ENCODE measurements at regions not wholly inside any gene's neighbourhood (a gene's known extent, or its start where the extent isn't known, plus 50 kb on each side); places are given as distances from the start of the nearest gene placed in this dataset.

- Histone ChIP-seq H3K36me3 (no peaks in the 10 kb centered on the region), H3K27ac (no peak overlapping the region), H3K4me1 (no peaks in the 10 kb centered on the region), H3K9me3 (no peaks in the 10 kb centered on the region), H3K4me3 (no peak overlapping the region), H3K27me3 (no peaks in the 10 kb centered on the region)
- no peak for DNase-seq (ENCODE audit: low spot score in 2 of 2)
- intact Hi-C loops (cut with DNase I): no loop called here
- TF ChIP-seq, protein P1, sequence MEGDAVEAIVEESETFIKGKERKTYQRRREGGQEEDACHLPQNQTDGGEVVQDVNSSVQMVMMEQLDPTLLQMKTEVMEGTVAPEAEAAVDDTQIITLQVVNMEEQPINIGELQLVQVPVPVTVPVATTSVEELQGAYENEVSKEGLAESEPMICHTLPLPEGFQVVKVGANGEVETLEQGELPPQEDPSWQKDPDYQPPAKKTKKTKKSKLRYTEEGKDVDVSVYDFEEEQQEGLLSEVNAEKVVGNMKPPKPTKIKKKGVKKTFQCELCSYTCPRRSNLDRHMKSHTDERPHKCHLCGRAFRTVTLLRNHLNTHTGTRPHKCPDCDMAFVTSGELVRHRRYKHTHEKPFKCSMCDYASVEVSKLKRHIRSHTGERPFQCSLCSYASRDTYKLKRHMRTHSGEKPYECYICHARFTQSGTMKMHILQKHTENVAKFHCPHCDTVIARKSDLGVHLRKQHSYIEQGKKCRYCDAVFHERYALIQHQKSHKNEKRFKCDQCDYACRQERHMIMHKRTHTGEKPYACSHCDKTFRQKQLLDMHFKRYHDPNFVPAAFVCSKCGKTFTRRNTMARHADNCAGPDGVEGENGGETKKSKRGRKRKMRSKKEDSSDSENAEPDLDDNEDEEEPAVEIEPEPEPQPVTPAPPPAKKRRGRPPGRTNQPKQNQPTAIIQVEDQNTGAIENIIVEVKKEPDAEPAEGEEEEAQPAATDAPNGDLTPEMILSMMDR (IDR thresholded peaks at IDR 0.05): no peak
Observed at GRCh38 chr20:48419173-48419572, 408.6 kb downstream of the PREX1 start.

DNA sequence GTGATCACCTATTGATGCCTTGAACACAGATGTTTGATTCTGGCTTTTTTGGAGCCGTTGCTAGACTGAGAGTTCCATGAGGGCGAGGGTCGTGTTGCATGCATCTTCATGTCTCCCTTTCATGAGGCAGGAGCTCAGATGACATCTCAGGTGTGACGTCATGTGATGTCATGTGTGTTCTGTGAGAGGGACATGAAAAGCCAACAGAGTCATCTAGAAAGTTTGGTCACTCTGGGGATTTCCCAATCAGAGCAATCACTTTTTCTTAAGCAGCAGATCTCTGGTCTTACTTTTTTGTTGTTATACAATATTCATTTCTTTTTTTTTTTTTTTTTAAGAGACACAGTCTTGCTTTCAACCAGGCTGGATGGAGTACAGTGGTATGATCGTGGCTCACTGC is 411.8 kb downstream of the PREX1 start:
- Histone ChIP-seq H3K27ac (no peak overlapping the region), H3K9me3 (no peaks in the 10 kb centered on the region), H3K27me3 (no peaks in the 10 kb centered on the region), H3K36me3 (no peaks in the 10 kb centered on the region), H3K4me1 (no peaks in the 10 kb centered on the region), H3K4me3 (no peak overlapping the region)
- DNase-seq (ENCODE audit: low spot score in 2 of 2): no peak
- TF ChIP-seq, protein P1 (IDR thresholded peaks at IDR 0.05): no peak
- intact Hi-C loops (cut with DNase I): no loop called here

GRCh38 chr20:48414786-48415185 is 413.0 kb downstream of the PREX1 start:
- Histone ChIP-seq H3K27me3 (no peaks in the 10 kb centered on the region), H3K27ac (no peak overlapping the region), H3K4me1 (no peaks in the 10 kb centered on the region), H3K36me3 (no peaks in the 10 kb centered on the region), H3K4me3 (no peak overlapping the region), H3K9me3 (no peaks in the 10 kb centered on the region)
- TF ChIP-seq, protein P1 (IDR thresholded peaks at IDR 0.05): no peak
- intact Hi-C loops (cut with DNase I): no loop called here
- DNase-seq (ENCODE audit: low spot score in 2 of 2): no peak

DNA sequence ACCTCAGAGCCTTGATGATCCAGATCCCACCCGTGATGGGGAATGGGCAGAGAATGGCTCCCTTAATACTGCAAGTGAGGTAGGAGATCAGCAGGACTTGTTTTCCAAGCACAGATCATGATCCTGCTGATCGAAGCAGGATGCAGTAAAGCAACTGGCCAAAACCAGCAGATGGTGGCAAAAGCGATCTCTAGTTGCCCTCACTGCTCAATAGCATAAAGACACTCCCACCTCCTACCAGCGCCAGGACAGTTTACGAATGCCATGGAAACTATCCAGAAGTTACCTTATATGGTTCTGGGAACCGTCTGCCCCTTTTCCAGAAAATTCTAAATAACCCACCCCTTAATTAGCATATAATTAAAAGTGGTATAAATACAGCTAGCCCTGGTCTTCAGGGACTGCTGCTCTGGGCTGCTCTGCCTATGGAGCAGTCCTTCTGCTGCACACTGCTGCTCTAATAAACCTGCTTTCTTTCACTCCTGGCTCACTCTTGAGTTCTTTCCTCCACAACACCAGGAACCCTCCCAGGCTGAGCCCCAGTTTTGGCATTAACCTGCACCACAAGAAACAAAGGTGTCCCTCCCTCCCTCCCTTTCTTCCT is 415.8 kb downstream of the PREX1 start:
- Histone ChIP-seq H3K9me3 (no peaks in the 10 kb centered on the region), H3K4me1 (no peaks in the 10 kb centered on the region), H3K27ac (no peak overlapping the region), H3K4me3 (no peak overlapping the region), H3K36me3 (no peaks in the 10 kb centered on the region), H3K27me3 (no peaks in the 10 kb centered on the region)
- no peak for DNase-seq (ENCODE audit: low spot score in 2 of 2)
- intact Hi-C loops (cut with DNase I): no loop called here
- TF ChIP-seq, protein P1 (IDR thresholded peaks at IDR 0.05): no peak

DNA sequence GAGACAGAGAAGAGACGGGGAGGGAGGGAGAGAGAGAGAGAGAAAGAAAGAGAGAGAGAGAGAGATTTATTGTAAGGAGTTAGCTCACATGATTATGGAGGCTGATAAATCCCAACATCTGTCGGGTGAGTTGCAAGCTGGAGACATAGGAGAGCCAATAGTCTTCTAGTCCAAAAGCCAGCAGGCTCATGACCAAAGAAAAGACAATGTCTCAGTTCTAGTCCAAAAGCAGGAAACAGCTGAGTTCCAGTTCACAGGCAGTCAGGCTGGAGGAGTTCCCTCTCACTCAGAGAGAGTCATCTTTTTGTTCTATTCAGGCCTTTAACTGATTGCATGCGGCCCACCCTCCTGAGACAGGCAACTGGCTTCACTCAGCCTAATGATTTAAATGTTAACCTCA is 416.6 kb downstream of the PREX1 start:
- Histone ChIP-seq H3K27ac (no peak overlapping the region), H3K9me3 (no peaks in the 10 kb centered on the region), H3K36me3 (no peaks in the 10 kb centered on the region), H3K4me1 (no peaks in the 10 kb centered on the region), H3K4me3 (no peak overlapping the region), H3K27me3 (no peaks in the 10 kb centered on the region)
- DNase-seq (ENCODE audit: low spot score in 2 of 2): no peak
- TF ChIP-seq, protein P1 (IDR thresholded peaks at IDR 0.05): no peak
- intact Hi-C loops (cut with DNase I): no loop called here

Data from ascending aorta (tissue), 2 donors.